DND-41 (cell line): ENCODE measurements at regions not wholly inside any gene's neighbourhood (a gene's known extent, or its start where the extent isn't known, plus 50 kb on each side); places are given as distances from the start of the nearest gene placed in this dataset.
"Not testable (repeated sequence)": the region's sequence is repeated elsewhere in the genome, so short reads cannot be mapped to it uniquely, and the experiment has no call there.

Source experiments
- ATAC-seq: fragments of 200-7000 bp; cut with Tn5 transposase; 3 replicates; pipeline ENCODE4 v1.9.1; 2021; ENCODE audit warnings: low read depth; ENCODE audit not compliant: insufficient read depth
- DNase-seq: peaks from one replicate; pipeline ENCODE4 v3.0.0-alpha.2; 2020
- H2AFZ ChIP-seq: 2 replicates; pipeline ENCODE4 v1.6.0; 2012; ENCODE audit warnings: low read depth, low read length
- H3K27ac ChIP-seq: 2 replicates; pipeline ENCODE4 v1.5.1; 2012; ENCODE audit warnings: low read length, inconsistent platforms
- H3K27me3 ChIP-seq: fragments of 200-600 bp; sonication (generic); 2 replicates; pipeline ENCODE4 v1.6.0; 2012; ENCODE audit warnings: low read length, mild to moderate bottlenecking, inconsistent platforms; ENCODE audit not compliant: insufficient read depth, poor library complexity
- H3K36me3 ChIP-seq: 2 replicates; pipeline ENCODE4 v1.5.1; 2012; ENCODE audit warnings: low read length, inconsistent platforms; ENCODE audit not compliant: insufficient read depth
- H3K4me1 ChIP-seq: 2 replicates; pipeline ENCODE4 v1.5.1; 2012; ENCODE audit warnings: mild to moderate bottlenecking, low read length; ENCODE audit not compliant: insufficient read depth
- H3K4me2 ChIP-seq: 2 replicates; pipeline ENCODE4 v1.6.0; 2012; ENCODE audit warnings: mild to moderate bottlenecking, moderate library complexity, low read length, inconsistent platforms; ENCODE audit not compliant: insufficient read depth
- H3K4me3 ChIP-seq, 2 experiments: fragments of 200-600 bp in 1 of 2; shearing (Covaris generic) in 1 of 2; 2 replicates each; pipeline ENCODE4 v1.5.1; 2012 to 2016; ENCODE audit warnings: inconsistent platforms in 2 of 2, low read length in 2 of 2, mild to moderate bottlenecking in 2 of 2, low read depth in 1 of 2, moderate library complexity in 1 of 2
- H3K79me2 ChIP-seq: 2 replicates; pipeline ENCODE4 v1.6.0; 2012; ENCODE audit warnings: low read length, inconsistent platforms; ENCODE audit not compliant: insufficient read depth
- H3K9ac ChIP-seq: 2 replicates; pipeline ENCODE4 v1.6.0; 2012; ENCODE audit warnings: low read depth, mild to moderate bottlenecking, inconsistent platforms, low read length, moderate library complexity
- H3K9me3 ChIP-seq: 2 replicates; pipeline ENCODE4 v1.5.1; 2012; ENCODE audit warnings: low read length, moderate library complexity, mild to moderate bottlenecking, inconsistent platforms; ENCODE audit not compliant: insufficient read depth, severe bottlenecking
- H4K20me1 ChIP-seq: 2 replicates; pipeline ENCODE4 v1.6.0; 2012; ENCODE audit warnings: low read length; ENCODE audit not compliant: insufficient read depth
- CTCF ChIP-seq: IDR thresholded peaks from 2 replicates; pipeline ENCODE4 v1.5.1; 2012; ENCODE audit warnings: borderline replicate concordance, low read length, moderate library complexity, mild to moderate bottlenecking; ENCODE audit not compliant: poor library complexity, severe bottlenecking; ENCODE audit errors: extremely low read depth
- EZH2 ChIP-seq: IDR thresholded peaks from 3 replicates; pipeline ENCODE4 v1.6.1; 2012; ENCODE audit warnings: borderline replicate concordance, low read depth, mild to moderate bottlenecking, moderate library complexity, low read length, inconsistent platforms; ENCODE audit not compliant: severe bottlenecking

GRCh38 chr12:126286203-126286602 is 1221.0 kb downstream of the AACS start:
- Histone ChIP-seq H3K4me2 (no peak overlapping the region), H2AFZ (no peak overlapping the region), H3K4me3 (no peak overlapping the region), H3K9me3 (no peaks in the 10 kb centered on the region), H3K9ac (no peak overlapping the region), H3K79me2 (no peaks in the 10 kb centered on the region), H4K20me1 (no peaks in the 10 kb centered on the region), H3K27ac (no peak overlapping the region), H3K36me3 (no peaks in the 10 kb centered on the region), H3K27me3 (no peaks in the 10 kb centered on the region), H3K4me1 (no peaks in the 10 kb centered on the region)
- DNase-seq (no peak), ATAC-seq (no peak)
- TF ChIP-seq EZH2 (no peak), CTCF (no peak)

- no peak for DNase-seq
- H3K4me2 ChIP-seq: no peak overlapping the region
- H3K79me2 ChIP-seq: no peaks in the 10 kb centered on the region
- no peaks in the 10 kb centered on the region for H3K27me3 ChIP-seq
- no peaks in the 10 kb centered on the region for H4K20me1 ChIP-seq
- H3K9ac ChIP-seq: no peak overlapping the region
- H3K27ac ChIP-seq: no peak overlapping the region
- no peak overlapping the region for H3K4me3 ChIP-seq
- no peak for ATAC-seq
- no peaks in the 10 kb centered on the region for H3K9me3 ChIP-seq
- H2AFZ ChIP-seq: no peak overlapping the region
- no peaks in the 10 kb centered on the region for H3K36me3 ChIP-seq
- H3K4me1 ChIP-seq: no peaks in the 10 kb centered on the region
- TF ChIP-seq EZH2 (no peak), CTCF (no peak)
Measured at GRCh38 chr12:126290456-126290855, 1225.2 kb downstream of the AACS start.

- not testable (repeated sequence) for H3K9me3 ChIP-seq, H3K79me2 ChIP-seq, DNase-seq, H3K27me3 ChIP-seq, H3K4me2 ChIP-seq, H3K4me3 ChIP-seq, H3K27ac ChIP-seq, H2AFZ ChIP-seq, H4K20me1 ChIP-seq, H3K9ac ChIP-seq, H3K4me1 ChIP-seq, ATAC-seq, H3K36me3 ChIP-seq
Measured at GRCh38 chr12:126291987-126292386, 1226.8 kb downstream of the AACS start.

- Histone ChIP-seq H3K79me2 (no peaks in the 10 kb centered on the region), H4K20me1 (no peaks in the 10 kb centered on the region), H3K4me1 (no peaks in the 10 kb centered on the region), H3K27ac (no peak overlapping the region), H3K36me3 (no peaks in the 10 kb centered on the region), H2AFZ (no peak overlapping the region), H3K9me3 (no peaks in the 10 kb centered on the region), H3K9ac (no peak overlapping the region), H3K27me3 (no peaks in the 10 kb centered on the region), H3K4me3 (no peak overlapping the region), H3K4me2 (no peak overlapping the region)
- ATAC-seq (no peak), DNase-seq (no peak)
- TF ChIP-seq CTCF: no peak
- TF ChIP-seq EZH2: no peak
Measured at GRCh38 chr12:126295652-126296051, 1230.4 kb downstream of the AACS start.
